ENCODE measurements at regions not wholly inside any gene's neighbourhood (a gene's known extent, or its start where the extent isn't known, plus 50 kb on each side); places are given as distances from the start of the nearest gene placed in this dataset.

GRCh38 chr2:128589681-128590080 lies 271.0 kb upstream of the HS6ST1 start:
- Histone ChIP-seq H3F3A (replicated peaks; ENCODE audit: insufficient read depth) (no peaks in the 10 kb centered on the region), H3K4me3 (ENCODE audit: low read depth in 2 of 2, low read length in 1 of 2) (no peak overlapping the region), H3K9ac (no peak overlapping the region), H3K9me2 (no peaks in the 10 kb centered on the region), H2AFZ (ENCODE audit: low read depth) (no peak overlapping the region), H3K27ac (ENCODE audit: low read depth in 2 of 2, low read length in 1 of 2) (no peak overlapping the region), H3K36me3 (replicated peaks in 1 of 2; ENCODE audit: control insufficient read depth in 1 of 2, insufficient read depth in 2 of 2, low read length in 1 of 2) (no peaks in the 10 kb centered on the region), H3K4me1 (ENCODE audit: control insufficient read depth in 1 of 2, insufficient read depth in 2 of 2, low read depth in 1 of 2, low read length in 1 of 2) (peaks cover 0 to 19% of the 10 kb centered on the region in 2 experiments; a peak in 1 of 4 replicates), H3K9me3 (no peaks in the 10 kb centered on the region), H3K79me2 (ENCODE audit: insufficient read depth) (no peaks in the 10 kb centered on the region), H4K20me1 (ENCODE audit: insufficient read depth) (no peaks in the 10 kb centered on the region), H3K27me3 (ENCODE audit: insufficient read depth) (no peaks in the 10 kb centered on the region), H3K4me2 (no peak overlapping the region)
- TF ChIP-seq FOXJ3 (CRISPR knock-in tag; IDR thresholded peaks at IDR 0.05), result no peak
- TF ChIP-seq TEAD4 (IDR thresholded peaks at IDR 0.05; ENCODE audit: borderline replicate concordance, insufficient read depth), result no peak
- TF ChIP-seq JUND (IDR thresholded peaks at IDR 0.05), result no peak
- no peak for TF ChIP-seq EP300 (IDR thresholded peaks at IDR 0.05; ENCODE audit: borderline replicate concordance in 1 of 2, low read depth in 1 of 2, low read length in 1 of 2)
- TF ChIP-seq FOSL2 (IDR thresholded peaks at IDR 0.05; ENCODE audit: borderline replicate concordance, low read depth), result no peak
- TF ChIP-seq CHD2 (IDR thresholded peaks at IDR 0.05; ENCODE audit: low read length, partially characterized antibody), result no peak
- TF ChIP-seq NRF1 (IDR thresholded peaks at IDR 0.05; ENCODE audit: low read depth, low read length), result no peak
- TF ChIP-seq FOXM1 (IDR thresholded peaks at IDR 0.05; ENCODE audit: low read depth), result no peak
- TF ChIP-seq MEF2A (IDR thresholded peaks at IDR 0.05; ENCODE audit: borderline replicate concordance, low read depth), result no peak
- TF ChIP-seq RAD21 (IDR thresholded peaks at IDR 0.05; ENCODE audit: low read length), result no peak
- no peak for TF ChIP-seq RFX5 (IDR thresholded peaks at IDR 0.05; ENCODE audit: low read length)
- TF ChIP-seq, protein P1, sequence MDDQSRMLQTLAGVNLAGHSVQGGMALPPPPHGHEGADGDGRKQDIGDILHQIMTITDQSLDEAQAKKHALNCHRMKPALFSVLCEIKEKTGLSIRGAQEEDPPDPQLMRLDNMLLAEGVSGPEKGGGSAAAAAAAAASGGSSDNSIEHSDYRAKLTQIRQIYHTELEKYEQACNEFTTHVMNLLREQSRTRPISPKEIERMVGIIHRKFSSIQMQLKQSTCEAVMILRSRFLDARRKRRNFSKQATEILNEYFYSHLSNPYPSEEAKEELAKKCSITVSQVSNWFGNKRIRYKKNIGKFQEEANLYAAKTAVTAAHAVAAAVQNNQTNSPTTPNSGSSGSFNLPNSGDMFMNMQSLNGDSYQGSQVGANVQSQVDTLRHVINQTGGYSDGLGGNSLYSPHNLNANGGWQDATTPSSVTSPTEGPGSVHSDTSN (IDR thresholded peaks at IDR 0.05), result no peak
- ChIA-PET POLR2A (no interaction called here), CTCF (no interaction called here)
- no peak for DNase-seq
- WGBS (ENCODE audit: low lambda C conversion rate), result 58% methylated on average over 2 of the region's 6 CpGs

DNA sequence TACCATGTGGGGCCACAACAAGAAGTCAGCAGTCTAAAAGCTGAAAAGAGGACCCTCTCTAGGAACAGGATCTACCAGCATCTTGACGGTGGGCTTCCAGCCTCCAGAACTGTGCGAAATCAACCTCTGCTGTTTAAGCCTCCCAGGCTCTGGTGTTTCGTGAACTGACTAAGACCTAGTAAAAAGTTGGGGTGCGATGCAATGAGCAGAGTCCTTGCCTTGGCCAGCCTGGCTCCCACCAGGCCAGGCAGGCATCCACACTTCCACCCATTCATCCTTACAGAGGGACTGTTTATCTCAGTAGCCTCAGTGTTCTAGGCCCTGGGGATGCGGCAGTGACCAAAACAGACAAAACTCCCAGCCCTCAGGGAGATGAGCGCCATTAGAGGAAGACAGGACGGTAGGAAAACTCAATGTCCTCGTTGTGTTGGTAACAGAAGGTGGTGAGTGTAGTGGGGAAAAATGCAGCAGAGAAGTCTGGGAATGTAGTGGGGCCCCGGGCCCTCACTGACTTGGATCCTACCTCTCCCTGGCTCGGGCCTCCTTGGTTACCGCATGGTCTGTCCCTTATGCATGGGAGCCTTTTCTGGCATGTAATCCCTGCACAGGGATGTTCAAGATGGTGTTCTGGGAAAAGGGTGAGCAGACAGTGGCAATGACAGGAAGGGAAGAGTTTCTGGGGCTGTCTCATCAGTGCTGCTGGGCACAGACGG lies 271.8 kb upstream of the HS6ST1 start:
- Histone ChIP-seq H3K4me1 (ENCODE audit: control insufficient read depth in 1 of 2, insufficient read depth in 2 of 2, low read depth in 1 of 2, low read length in 1 of 2) (peaks cover 0 to 19% of the 10 kb centered on the region in 2 experiments; a peak in 1 of 4 replicates), H2AFZ (ENCODE audit: low read depth) (no peak overlapping the region), H3K9me3 (no peaks in the 10 kb centered on the region), H3K4me3 (ENCODE audit: low read depth in 2 of 2, low read length in 1 of 2) (no peak overlapping the region), H3K36me3 (replicated peaks in 1 of 2; ENCODE audit: control insufficient read depth in 1 of 2, insufficient read depth in 2 of 2, low read length in 1 of 2) (no peaks in the 10 kb centered on the region), H3K27ac (ENCODE audit: low read depth in 2 of 2, low read length in 1 of 2) (no peak overlapping the region), H3K4me2 (no peak overlapping the region), H3K79me2 (ENCODE audit: insufficient read depth) (no peaks in the 10 kb centered on the region), H4K20me1 (ENCODE audit: insufficient read depth) (no peaks in the 10 kb centered on the region), H3F3A (replicated peaks; ENCODE audit: insufficient read depth) (no peaks in the 10 kb centered on the region), H3K27me3 (ENCODE audit: insufficient read depth) (no peaks in the 10 kb centered on the region), H3K9me2 (no peaks in the 10 kb centered on the region), H3K9ac (no peak overlapping the region)
- CTCF ChIA-PET, result no interaction called here
- DNase-seq, result no peak
- 49% methylated on average over 12 of the region's 12 CpGs for WGBS (ENCODE audit: low lambda C conversion rate)
- POLR2A ChIA-PET, result no interaction called here
- TF ChIP-seq, protein P2, sequence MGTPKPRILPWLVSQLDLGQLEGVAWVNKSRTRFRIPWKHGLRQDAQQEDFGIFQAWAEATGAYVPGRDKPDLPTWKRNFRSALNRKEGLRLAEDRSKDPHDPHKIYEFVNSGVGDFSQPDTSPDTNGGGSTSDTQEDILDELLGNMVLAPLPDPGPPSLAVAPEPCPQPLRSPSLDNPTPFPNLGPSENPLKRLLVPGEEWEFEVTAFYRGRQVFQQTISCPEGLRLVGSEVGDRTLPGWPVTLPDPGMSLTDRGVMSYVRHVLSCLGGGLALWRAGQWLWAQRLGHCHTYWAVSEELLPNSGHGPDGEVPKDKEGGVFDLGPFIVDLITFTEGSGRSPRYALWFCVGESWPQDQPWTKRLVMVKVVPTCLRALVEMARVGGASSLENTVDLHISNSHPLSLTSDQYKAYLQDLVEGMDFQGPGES (IDR thresholded peaks at IDR 0.05; ENCODE audit: low read depth, low read length), result no peak
- TF ChIP-seq, protein P3, sequence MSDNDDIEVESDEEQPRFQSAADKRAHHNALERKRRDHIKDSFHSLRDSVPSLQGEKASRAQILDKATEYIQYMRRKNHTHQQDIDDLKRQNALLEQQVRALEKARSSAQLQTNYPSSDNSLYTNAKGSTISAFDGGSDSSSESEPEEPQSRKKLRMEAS (IDR thresholded peaks at IDR 0.05; ENCODE audit: low read depth), result no peak
- TF ChIP-seq NFIC (IDR thresholded peaks at IDR 0.05; ENCODE audit: borderline replicate concordance) (no peak), ELF1 (IDR thresholded peaks at IDR 0.05) (no peak), CTCF (IDR thresholded peaks at IDR 0.05) (no peak), FOXJ3 (CRISPR knock-in tag; IDR thresholded peaks at IDR 0.05) (no peak), MEF2A (IDR thresholded peaks at IDR 0.05; ENCODE audit: borderline replicate concordance, low read depth) (no peak), SIN3A (IDR thresholded peaks at IDR 0.05; ENCODE audit: borderline replicate concordance, low read depth, low read length) (no peak), MXI1 (IDR thresholded peaks at IDR 0.05; ENCODE audit: low read depth, low read length) (no peak), USF2 (IDR thresholded peaks at IDR 0.05; ENCODE audit: borderline replicate concordance, low read depth, low read length) (no peak)

Measured in SK-N-SH (cell line).